CD14-positive monocyte (primary cell): ENCODE measurements at regions not wholly inside any gene's neighbourhood (a gene's known extent, or its start where the extent isn't known, plus 50 kb on each side); places are given as distances from the start of the nearest gene placed in this dataset.

Source experiments
- DNase-seq, 3 donors: peaks; one replicate each; pipeline ENCODE4 v3.0.0-alpha.2; 2011 to 2022
- H2AFZ ChIP-seq: 2 replicates; pipeline ENCODE4 v1.6.0; 2012; ENCODE audit warnings: mild to moderate bottlenecking, low read depth, low read length, inconsistent platforms; ENCODE audit not compliant: insufficient read depth, poor library complexity, severe bottlenecking
- H3K27ac ChIP-seq, 2 donors: 1 replicate in 1 of 2; 2 replicates in 1 of 2; pipeline ENCODE4 v1.5.1; 2012 to 2013; ENCODE audit warnings: low read length in 2 of 2, control low read depth in 1 of 2, inconsistent platforms in 1 of 2, low read depth in 1 of 2, mild to moderate bottlenecking in 1 of 2
- H3K27me3 ChIP-seq, 2 donors: one replicate each; pipeline versions ENCODE4 v1.6.0 to v1.6.1; 2011 to 2013; ENCODE audit warnings: low read length in 2 of 2; ENCODE audit not compliant: control insufficient read depth in 2 of 2, insufficient read depth in 2 of 2
- H3K36me3 ChIP-seq, 2 donors: replicated peaks in 1 of 2; 1 replicate in 1 of 2; 2 replicates in 1 of 2; pipeline versions ENCODE4 v1.5.1 to v1.6.1; 2012 to 2013; ENCODE audit warnings: low read length in 2 of 2, control low read depth in 1 of 2, inconsistent platforms in 1 of 2, mild to moderate bottlenecking in 1 of 2; ENCODE audit not compliant: insufficient read depth in 2 of 2, control insufficient read depth in 1 of 2
- H3K4me1 ChIP-seq, 2 donors: 1 replicate in 1 of 2; 2 replicates in 1 of 2; pipeline versions ENCODE4 v1.5.1 to v1.6.1; 2012 to 2013; ENCODE audit warnings: low read length in 2 of 2, control low read depth in 1 of 2, inconsistent platforms in 1 of 2, mild to moderate bottlenecking in 1 of 2, moderate library complexity in 1 of 2; ENCODE audit not compliant: insufficient read depth in 2 of 2, control insufficient read depth in 1 of 2
- H3K4me2 ChIP-seq: replicated peaks from 2 replicates; pipeline ENCODE3; 2012; ENCODE audit warnings: low read length, moderate library complexity, mild to moderate bottlenecking; ENCODE audit not compliant: poor library complexity, severe bottlenecking; ENCODE audit errors: extremely low read depth
- H3K4me3 ChIP-seq, 3 experiments: fragments of 200-600 bp in 1 of 3; sonication (generic) in 1 of 3; replicated peaks in 1 of 3; 1 replicate in 2 of 3; 2 replicates in 1 of 3; pipeline ENCODE4 v1.5.1; 2011 to 2013; ENCODE audit warnings: low read length in 3 of 3, mild to moderate bottlenecking in 3 of 3, control low read depth in 2 of 3, low read depth in 2 of 3, inconsistent platforms in 1 of 3, moderate library complexity in 1 of 3
- H3K79me2 ChIP-seq: 2 replicates; pipeline ENCODE4 v1.6.0; 2012; ENCODE audit warnings: mild to moderate bottlenecking, control low read depth, inconsistent platforms, low read length, moderate library complexity; ENCODE audit not compliant: insufficient read depth
- H3K9ac ChIP-seq: 2 replicates; pipeline ENCODE4 v1.6.0; 2017; ENCODE audit warnings: low read length, mild to moderate bottlenecking; ENCODE audit not compliant: insufficient read depth, poor library complexity, severe bottlenecking
- H3K9me3 ChIP-seq, 2 donors: replicated peaks in 1 of 2; 1 replicate in 1 of 2; 2 replicates in 1 of 2; pipeline versions ENCODE4 v1.5.1 to v1.6.1; 2012 to 2013; ENCODE audit warnings: low read length in 2 of 2, control low read depth in 1 of 2; ENCODE audit not compliant: control insufficient read depth in 1 of 2, insufficient read depth in 1 of 2
- H4K20me1 ChIP-seq: 2 replicates; pipeline ENCODE4 v1.6.0; 2012; ENCODE audit warnings: mild to moderate bottlenecking, low read length, control low read depth, moderate library complexity; ENCODE audit not compliant: insufficient read depth
- H3K27ac Mint-ChIP-seq, 7 donors: one replicate each; pipeline ENCODE4 v1.8.0; 2020; ENCODE audit warnings: mild to moderate bottlenecking in 7 of 7, mixed read lengths in 7 of 7, moderate library complexity in 6 of 7, inconsistent platforms in 2 of 7
- H3K27me3 Mint-ChIP-seq, 3 donors: one replicate each; pipeline ENCODE4 v1.8.0; 2021 to 2022; ENCODE audit warnings: low read depth in 3 of 3, mild to moderate bottlenecking in 3 of 3, mixed read lengths in 3 of 3, moderate library complexity in 3 of 3, inconsistent platforms in 1 of 3
- H3K36me3 Mint-ChIP-seq, 2 donors: one replicate each; pipeline ENCODE4 v1.8.0; 2020; ENCODE audit warnings: mixed read lengths in 2 of 2, inconsistent platforms in 1 of 2, mild to moderate bottlenecking in 1 of 2
- H3K4me1 Mint-ChIP-seq: one replicate; pipeline ENCODE4 v1.8.0; 2020; ENCODE audit warnings: mild to moderate bottlenecking, mixed read lengths
- H3K4me3 Mint-ChIP-seq, 2 donors: one replicate each; pipeline ENCODE4 v1.8.0; 2020; ENCODE audit warnings: mild to moderate bottlenecking in 2 of 2, mixed read lengths in 2 of 2, moderate library complexity in 1 of 2
- H3K9me3 Mint-ChIP-seq, 7 donors: one replicate each; pipeline ENCODE4 v1.8.0; 2020 to 2022; ENCODE audit warnings: mixed read lengths in 7 of 7, mild to moderate bottlenecking in 6 of 7, moderate library complexity in 6 of 7, inconsistent platforms in 2 of 7
- WGBS: methylation state at CpG from one replicate; pipeline ENCODE4 v1.1.5; 2013; ENCODE audit warnings: missing lambda C conversion rate; ENCODE audit not compliant: insufficient coverage; 5-methylcytosine and 5-hydroxymethylcytosine counted together
- intact Hi-C, 2 donors: fragments of 100-400 bp; cut with micrococcal nuclease; formaldehyde crosslinking; loops; one replicate each; pipeline versions ENCODE4 v1.15.0 to v1.15.1; 2023
- TF ChIP-seq, protein P1 (sequence below): fragments of 200-600 bp; IDR thresholded peaks from one replicate; pipeline ENCODE4 v1.8.0; 2022; ENCODE audit warnings: antibody characterized with exemption, mild to moderate bottlenecking

DNA sequence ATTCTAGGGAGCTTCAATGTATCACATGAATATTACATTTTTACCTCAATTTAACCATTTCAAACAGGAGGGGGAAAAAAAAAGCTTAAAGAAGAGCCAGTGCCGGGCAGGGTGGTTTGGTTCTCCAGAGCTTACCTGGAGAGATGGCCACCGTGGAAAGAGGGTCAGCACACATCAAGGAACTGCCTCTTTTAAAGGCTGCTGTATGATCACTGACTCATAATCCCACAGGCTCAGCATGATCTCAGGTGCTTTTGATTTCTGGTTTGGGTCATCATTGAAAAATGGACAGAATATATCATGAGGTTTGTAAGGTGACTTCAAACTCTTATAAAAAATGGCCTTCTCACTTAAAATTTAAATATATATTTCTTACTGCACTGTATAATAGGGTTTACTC lies 67.5 kb upstream of the MDFIC start:
- Histone ChIP-seq H3K27me3 (no peaks in the 10 kb centered on the region), H3K4me3 (no peak overlapping the region), H3K4me2 (no peak overlapping the region), H3K36me3 (no peaks in the 10 kb centered on the region), H3K27ac (no peak overlapping the region), H3K79me2 (no peaks in the 10 kb centered on the region), H4K20me1 (no peaks in the 10 kb centered on the region), H3K9ac (no peak overlapping the region), H3K9me3 (no peaks in the 10 kb centered on the region), H2AFZ (no peak overlapping the region), H3K4me1 (no peaks in the 10 kb centered on the region)
- H3K36me3 Mint-ChIP-seq = no peaks in the 10 kb centered on the region
- H3K27ac Mint-ChIP-seq = no peak overlapping the region
- no peaks in the 10 kb centered on the region for H3K9me3 Mint-ChIP-seq
- no CpG with 5 or more reads among the region's 2 CpGs for WGBS
- no peak overlapping the region for H3K4me3 Mint-ChIP-seq
- no peaks in the 10 kb centered on the region for H3K27me3 Mint-ChIP-seq
- intact Hi-C loops = no loop called here
- TF ChIP-seq, protein P1, sequence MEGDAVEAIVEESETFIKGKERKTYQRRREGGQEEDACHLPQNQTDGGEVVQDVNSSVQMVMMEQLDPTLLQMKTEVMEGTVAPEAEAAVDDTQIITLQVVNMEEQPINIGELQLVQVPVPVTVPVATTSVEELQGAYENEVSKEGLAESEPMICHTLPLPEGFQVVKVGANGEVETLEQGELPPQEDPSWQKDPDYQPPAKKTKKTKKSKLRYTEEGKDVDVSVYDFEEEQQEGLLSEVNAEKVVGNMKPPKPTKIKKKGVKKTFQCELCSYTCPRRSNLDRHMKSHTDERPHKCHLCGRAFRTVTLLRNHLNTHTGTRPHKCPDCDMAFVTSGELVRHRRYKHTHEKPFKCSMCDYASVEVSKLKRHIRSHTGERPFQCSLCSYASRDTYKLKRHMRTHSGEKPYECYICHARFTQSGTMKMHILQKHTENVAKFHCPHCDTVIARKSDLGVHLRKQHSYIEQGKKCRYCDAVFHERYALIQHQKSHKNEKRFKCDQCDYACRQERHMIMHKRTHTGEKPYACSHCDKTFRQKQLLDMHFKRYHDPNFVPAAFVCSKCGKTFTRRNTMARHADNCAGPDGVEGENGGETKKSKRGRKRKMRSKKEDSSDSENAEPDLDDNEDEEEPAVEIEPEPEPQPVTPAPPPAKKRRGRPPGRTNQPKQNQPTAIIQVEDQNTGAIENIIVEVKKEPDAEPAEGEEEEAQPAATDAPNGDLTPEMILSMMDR = no peak
- H3K4me1 Mint-ChIP-seq = no peaks in the 10 kb centered on the region
- DNase-seq = no peak

DNA sequence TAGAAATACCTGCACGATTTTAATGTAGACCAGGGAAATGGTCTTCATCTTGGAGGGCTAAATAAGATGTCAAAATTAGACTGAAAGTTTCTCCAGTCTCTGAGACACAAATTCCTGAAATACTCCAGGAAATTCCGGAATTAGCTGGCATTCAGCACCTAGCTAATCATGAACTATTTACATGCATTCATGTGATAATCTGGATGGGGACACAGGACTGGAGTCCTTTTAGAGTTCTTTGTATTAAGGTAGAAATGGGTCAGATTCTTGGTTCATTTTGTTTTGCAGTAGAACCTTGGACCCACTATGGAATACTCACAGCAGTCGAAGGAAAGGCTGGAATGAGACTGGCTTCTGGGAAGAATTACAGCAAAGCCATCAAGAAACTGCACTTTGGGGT lies 65.3 kb upstream of the MDFIC start:
- no peak overlapping the region for H3K4me2 ChIP-seq
- Mint-ChIP-seq H3K9me3 (no peaks in the 10 kb centered on the region), H3K4me3 (no peak overlapping the region), H3K4me1 (no peaks in the 10 kb centered on the region), H3K36me3 (no peaks in the 10 kb centered on the region), H3K27ac (no peak overlapping the region), H3K27me3 (no peaks in the 10 kb centered on the region)
- no peaks in the 10 kb centered on the region for H3K9me3 ChIP-seq
- H3K36me3 ChIP-seq = no peaks in the 10 kb centered on the region
- no peak overlapping the region for H3K9ac ChIP-seq
- H3K79me2 ChIP-seq = no peaks in the 10 kb centered on the region
- intact Hi-C loops = no loop called here
- H3K27me3 ChIP-seq = no peaks in the 10 kb centered on the region
- WGBS = no CpG with 5 or more reads among the region's 3 CpGs
- no peak overlapping the region for H3K4me3 ChIP-seq
- H3K27ac ChIP-seq = no peak overlapping the region
- H2AFZ ChIP-seq = no peak overlapping the region
- no peaks in the 10 kb centered on the region for H4K20me1 ChIP-seq
- TF ChIP-seq, protein P1 = no peak
- H3K4me1 ChIP-seq = no peaks in the 10 kb centered on the region
- no peak for DNase-seq
